ENCODE measurements at regions not wholly inside any gene's neighbourhood (a gene's known extent, or its start where the extent isn't known, plus 50 kb on each side); places are given as distances from the start of the nearest gene placed in this dataset.

DNA sequence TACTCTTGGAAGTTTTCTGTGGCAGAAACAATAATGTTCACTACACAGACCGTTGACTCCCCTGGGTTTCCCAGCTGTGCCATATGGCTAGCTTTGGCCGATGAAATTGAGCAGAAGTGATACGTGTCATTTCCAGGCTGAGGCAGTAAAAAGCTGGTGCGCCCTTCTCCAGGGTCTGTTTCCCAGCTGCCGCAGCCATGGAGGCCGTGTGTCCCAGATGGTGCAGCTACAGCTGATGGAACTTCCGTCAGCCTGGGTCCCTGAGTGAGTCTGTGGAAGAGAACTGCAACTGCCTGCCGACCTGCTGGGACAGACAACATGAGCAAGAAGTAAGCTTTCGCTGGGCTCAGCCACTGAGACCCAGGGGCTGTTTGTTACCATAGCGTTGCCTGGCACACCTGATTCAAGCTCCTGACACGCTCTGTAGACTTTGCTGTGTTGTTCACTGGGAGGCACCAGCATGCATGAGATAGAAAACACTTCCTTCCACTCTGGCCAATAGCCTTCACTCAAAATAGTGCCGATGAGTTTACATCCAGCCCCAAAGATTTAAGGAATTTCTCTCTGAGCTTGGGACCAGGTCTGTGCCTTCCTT, 116.3 kb upstream of the SLC25A33 start:
- TF ChIP-seq, protein P1, sequence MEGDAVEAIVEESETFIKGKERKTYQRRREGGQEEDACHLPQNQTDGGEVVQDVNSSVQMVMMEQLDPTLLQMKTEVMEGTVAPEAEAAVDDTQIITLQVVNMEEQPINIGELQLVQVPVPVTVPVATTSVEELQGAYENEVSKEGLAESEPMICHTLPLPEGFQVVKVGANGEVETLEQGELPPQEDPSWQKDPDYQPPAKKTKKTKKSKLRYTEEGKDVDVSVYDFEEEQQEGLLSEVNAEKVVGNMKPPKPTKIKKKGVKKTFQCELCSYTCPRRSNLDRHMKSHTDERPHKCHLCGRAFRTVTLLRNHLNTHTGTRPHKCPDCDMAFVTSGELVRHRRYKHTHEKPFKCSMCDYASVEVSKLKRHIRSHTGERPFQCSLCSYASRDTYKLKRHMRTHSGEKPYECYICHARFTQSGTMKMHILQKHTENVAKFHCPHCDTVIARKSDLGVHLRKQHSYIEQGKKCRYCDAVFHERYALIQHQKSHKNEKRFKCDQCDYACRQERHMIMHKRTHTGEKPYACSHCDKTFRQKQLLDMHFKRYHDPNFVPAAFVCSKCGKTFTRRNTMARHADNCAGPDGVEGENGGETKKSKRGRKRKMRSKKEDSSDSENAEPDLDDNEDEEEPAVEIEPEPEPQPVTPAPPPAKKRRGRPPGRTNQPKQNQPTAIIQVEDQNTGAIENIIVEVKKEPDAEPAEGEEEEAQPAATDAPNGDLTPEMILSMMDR (IDR thresholded peaks at IDR 0.05), result no peak
- TF ChIP-seq POLR2AphosphoS5 (IDR thresholded peaks at IDR 0.05), result no peak
- no peak for TF ChIP-seq POLR2A (IDR thresholded peaks at IDR 0.05)

All from prostate gland (tissue), 2 donors.